Liver (tissue), 8 donors: ENCODE measurements at regions not wholly inside any gene's neighbourhood (a gene's known extent, or its start where the extent isn't known, plus 50 kb on each side); places are given as distances from the start of the nearest gene placed in this dataset.

Source experiments
- DNase-seq: peaks from one replicate; pipeline ENCODE4 v3.0.0-alpha.2; 2017; ENCODE audit warnings: low spot score
- H3K27ac ChIP-seq, 2 donors: one replicate each; pipeline ENCODE4 v1.7.0; 2013; ENCODE audit warnings: inconsistent platforms in 2 of 2, low read length in 2 of 2, control low read depth in 1 of 2, low read depth in 1 of 2, mild to moderate bottlenecking in 1 of 2
- H3K27me3 ChIP-seq, 4 donors: one replicate each; pipeline versions ENCODE4 v1.6.1 to v1.7.0; 2013; ENCODE audit warnings: low read length in 3 of 4, inconsistent platforms in 1 of 4, mild to moderate bottlenecking in 1 of 4, moderate library complexity in 1 of 4; ENCODE audit not compliant: control insufficient read depth in 4 of 4, insufficient read depth in 4 of 4
- H3K36me3 ChIP-seq, 4 donors: one replicate each; pipeline versions ENCODE4 v1.6.1 to v1.7.0; 2013; ENCODE audit warnings: low read length in 3 of 4, mild to moderate bottlenecking in 3 of 4, low read depth in 1 of 4, moderate library complexity in 1 of 4; ENCODE audit not compliant: control insufficient read depth in 4 of 4, insufficient read depth in 3 of 4
- H3K4me1 ChIP-seq, 4 donors: one replicate each; pipeline versions ENCODE4 v1.6.1 to v1.7.0; 2013; ENCODE audit warnings: low read length in 3 of 4, mild to moderate bottlenecking in 3 of 4, moderate library complexity in 1 of 4; ENCODE audit not compliant: control insufficient read depth in 4 of 4, insufficient read depth in 4 of 4
- H3K4me3 ChIP-seq, 3 donors: one replicate each; pipeline versions ENCODE4 v1.6.1 to v1.7.0; 2013; ENCODE audit warnings: low read length in 3 of 3, control low read depth in 1 of 3, low read depth in 1 of 3, mild to moderate bottlenecking in 1 of 3
- H3K9ac ChIP-seq, 2 donors: one replicate each; pipeline ENCODE4 v1.7.0; 2013; ENCODE audit warnings: low read length in 2 of 2, mild to moderate bottlenecking in 2 of 2, moderate library complexity in 2 of 2, control low read depth in 1 of 2, low read depth in 1 of 2
- H3K9me3 ChIP-seq, 4 donors: one replicate each; pipeline versions ENCODE4 v1.6.1 to v1.7.0; 2013; ENCODE audit warnings: low read length in 3 of 4; ENCODE audit not compliant: control insufficient read depth in 4 of 4
- ATF3 ChIP-seq: IDR thresholded peaks from 2 replicates; pipeline ENCODE4 v1.6.1; 2016; ENCODE audit warnings: antibody characterized with exemption
- CTCF ChIP-seq: fragments of 150-350 bp; IDR thresholded peaks from 2 replicates; pipeline ENCODE4 v1.5.1; 2017; ENCODE audit warnings: improper control_type of control experiment, low read depth, low read length; ENCODE audit not compliant: missing input control
- FOXA1 ChIP-seq: IDR thresholded peaks from 2 replicates; pipeline ENCODE4 v1.6.1; 2016; ENCODE audit warnings: antibody characterized with exemption
- FOXA2 ChIP-seq: IDR thresholded peaks from 2 replicates; pipeline ENCODE4 v1.6.1; 2016; ENCODE audit warnings: antibody characterized with exemption
- HNF4G ChIP-seq: IDR thresholded peaks from 2 replicates; pipeline ENCODE4 v1.6.1; 2016; ENCODE audit warnings: antibody characterized with exemption
- JUND ChIP-seq, 2 donors: IDR thresholded peaks; 2 replicates each; pipeline ENCODE4 v1.6.1; 2016; ENCODE audit warnings: antibody characterized with exemption in 2 of 2
- MAX ChIP-seq: IDR thresholded peaks from 2 replicates; pipeline ENCODE4 v1.6.1; 2016; ENCODE audit warnings: antibody characterized with exemption
- NR2F2 ChIP-seq: IDR thresholded peaks from 2 replicates; pipeline ENCODE4 v1.6.1; 2016; ENCODE audit warnings: antibody characterized with exemption
- RAD21 ChIP-seq, 2 donors: IDR thresholded peaks; 2 replicates each; pipeline ENCODE4 v1.6.1; 2016; ENCODE audit warnings: antibody characterized with exemption in 2 of 2, mild to moderate bottlenecking in 2 of 2
- YY1 ChIP-seq: IDR thresholded peaks from 2 replicates; pipeline ENCODE4 v1.6.1; 2016; ENCODE audit warnings: antibody characterized with exemption, mild to moderate bottlenecking
- WGBS: extraction: QIAGEN DNeasy Blood & Tissue Kit; methylation state at CpG from one replicate; pipeline ENCODE4 v1.1.7; 2013; 5-methylcytosine and 5-hydroxymethylcytosine counted together
- TF ChIP-seq, protein P1 (sequence below): IDR thresholded peaks from 2 replicates; pipeline ENCODE4 v1.6.1; 2016; ENCODE audit warnings: antibody characterized with exemption
- TF ChIP-seq, protein P2 (sequence below): IDR thresholded peaks from 2 replicates; pipeline ENCODE4 v1.6.1; 2016; ENCODE audit warnings: antibody characterized with exemption, mild to moderate bottlenecking
- donor health status: healthy.
- donor health status: healthy.
- donor health status: healthy.
- donor health status: healthy.
- donor health status: healthy.

DNA sequence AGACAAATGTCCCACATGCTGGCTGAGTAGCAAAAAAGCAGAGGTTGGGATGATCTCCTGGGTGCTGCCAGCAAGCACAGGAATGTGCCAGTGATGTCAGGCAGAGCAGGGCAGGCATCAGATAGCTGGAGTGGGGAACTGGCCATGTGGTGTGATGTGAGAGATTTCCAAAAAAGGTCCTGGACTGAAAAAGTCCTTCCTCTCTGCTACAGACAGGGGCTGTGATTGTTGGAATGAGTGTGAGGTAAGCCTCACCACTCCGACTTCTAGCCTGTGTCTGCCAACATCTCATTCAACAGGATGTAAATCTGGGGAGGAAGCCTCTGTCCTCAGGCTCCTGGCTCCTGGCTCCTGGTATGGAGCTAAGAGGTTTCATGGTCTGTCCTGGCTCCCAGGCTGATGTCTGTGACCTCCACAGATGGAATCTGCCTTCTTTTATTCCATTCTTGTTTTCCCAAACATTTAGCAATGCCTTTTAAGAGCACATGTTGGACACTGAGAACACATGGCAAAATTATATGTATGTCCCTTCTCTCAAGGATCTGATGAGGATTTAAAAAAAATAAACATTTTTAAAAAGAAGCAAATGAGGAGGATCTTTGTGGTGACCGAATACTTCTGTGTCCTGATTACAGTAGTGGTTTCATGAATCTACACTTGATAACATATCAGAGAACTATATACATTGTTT lies 50.1 kb upstream of the STK38L start:
- no peak for DNase-seq
- no peaks in the 10 kb centered on the region for H3K36me3 ChIP-seq
- no peak for TF ChIP-seq RAD21 (IDR thresholded peaks at IDR 0.05)
- no peak for TF ChIP-seq CTCF
- no peak for TF ChIP-seq YY1
- no peak for TF ChIP-seq HNF4G
- no peak for TF ChIP-seq MAX
- TF ChIP-seq FOXA2 = no peak
- TF ChIP-seq NR2F2 = no peak
- no peak for TF ChIP-seq ATF3
- TF ChIP-seq JUND (IDR thresholded peaks at IDR 0.05) = no peak
- TF ChIP-seq, protein P1, sequence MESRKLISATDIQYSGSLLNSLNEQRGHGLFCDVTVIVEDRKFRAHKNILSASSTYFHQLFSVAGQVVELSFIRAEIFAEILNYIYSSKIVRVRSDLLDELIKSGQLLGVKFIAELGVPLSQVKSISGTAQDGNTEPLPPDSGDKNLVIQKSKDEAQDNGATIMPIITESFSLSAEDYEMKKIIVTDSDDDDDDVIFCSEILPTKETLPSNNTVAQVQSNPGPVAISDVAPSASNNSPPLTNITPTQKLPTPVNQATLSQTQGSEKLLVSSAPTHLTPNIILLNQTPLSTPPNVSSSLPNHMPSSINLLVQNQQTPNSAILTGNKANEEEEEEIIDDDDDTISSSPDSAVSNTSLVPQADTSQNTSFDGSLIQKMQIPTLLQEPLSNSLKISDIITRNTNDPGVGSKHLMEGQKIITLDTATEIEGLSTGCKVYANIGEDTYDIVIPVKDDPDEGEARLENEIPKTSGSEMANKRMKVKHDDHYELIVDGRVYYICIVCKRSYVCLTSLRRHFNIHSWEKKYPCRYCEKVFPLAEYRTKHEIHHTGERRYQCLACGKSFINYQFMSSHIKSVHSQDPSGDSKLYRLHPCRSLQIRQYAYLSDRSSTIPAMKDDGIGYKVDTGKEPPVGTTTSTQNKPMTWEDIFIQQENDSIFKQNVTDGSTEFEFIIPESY = no peak
- TF ChIP-seq, protein P2, sequence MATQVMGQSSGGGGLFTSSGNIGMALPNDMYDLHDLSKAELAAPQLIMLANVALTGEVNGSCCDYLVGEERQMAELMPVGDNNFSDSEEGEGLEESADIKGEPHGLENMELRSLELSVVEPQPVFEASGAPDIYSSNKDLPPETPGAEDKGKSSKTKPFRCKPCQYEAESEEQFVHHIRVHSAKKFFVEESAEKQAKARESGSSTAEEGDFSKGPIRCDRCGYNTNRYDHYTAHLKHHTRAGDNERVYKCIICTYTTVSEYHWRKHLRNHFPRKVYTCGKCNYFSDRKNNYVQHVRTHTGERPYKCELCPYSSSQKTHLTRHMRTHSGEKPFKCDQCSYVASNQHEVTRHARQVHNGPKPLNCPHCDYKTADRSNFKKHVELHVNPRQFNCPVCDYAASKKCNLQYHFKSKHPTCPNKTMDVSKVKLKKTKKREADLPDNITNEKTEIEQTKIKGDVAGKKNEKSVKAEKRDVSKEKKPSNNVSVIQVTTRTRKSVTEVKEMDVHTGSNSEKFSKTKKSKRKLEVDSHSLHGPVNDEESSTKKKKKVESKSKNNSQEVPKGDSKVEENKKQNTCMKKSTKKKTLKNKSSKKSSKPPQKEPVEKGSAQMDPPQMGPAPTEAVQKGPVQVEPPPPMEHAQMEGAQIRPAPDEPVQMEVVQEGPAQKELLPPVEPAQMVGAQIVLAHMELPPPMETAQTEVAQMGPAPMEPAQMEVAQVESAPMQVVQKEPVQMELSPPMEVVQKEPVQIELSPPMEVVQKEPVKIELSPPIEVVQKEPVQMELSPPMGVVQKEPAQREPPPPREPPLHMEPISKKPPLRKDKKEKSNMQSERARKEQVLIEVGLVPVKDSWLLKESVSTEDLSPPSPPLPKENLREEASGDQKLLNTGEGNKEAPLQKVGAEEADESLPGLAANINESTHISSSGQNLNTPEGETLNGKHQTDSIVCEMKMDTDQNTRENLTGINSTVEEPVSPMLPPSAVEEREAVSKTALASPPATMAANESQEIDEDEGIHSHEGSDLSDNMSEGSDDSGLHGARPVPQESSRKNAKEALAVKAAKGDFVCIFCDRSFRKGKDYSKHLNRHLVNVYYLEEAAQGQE = no peak
- TF ChIP-seq FOXA1 = no peak
- H3K27me3 ChIP-seq = no peaks in the 10 kb centered on the region
- peak overlapping the region in 1 of 2 donors; percentile 72 for H3K9ac ChIP-seq
- WGBS = 59% methylated on average over 2 of the region's 2 CpGs
- H3K4me3 ChIP-seq = no peak overlapping the region
- H3K27ac ChIP-seq = peak overlapping the region; percentile 86 to 97
- H3K4me1 ChIP-seq = peaks cover 9 to 32% (median 19%) of the 10 kb centered on the region in 4 donors
- no peaks in the 10 kb centered on the region for H3K9me3 ChIP-seq
